Left lung (tissue), 4 donors: ENCODE measurements at regions not wholly inside any gene's neighbourhood (a gene's known extent, or its start where the extent isn't known, plus 50 kb on each side); places are given as distances from the start of the nearest gene placed in this dataset.
A peak's percentile ranks its signal among the peaks of the same experiment; 100 is the strongest.

ENCODE experiments used
- ATAC-seq: fragments of 200-7000 bp; cut with Tn5 transposase; one replicate; pipeline ENCODE4 v1.9.1; 2020; ENCODE audit warnings: moderate library complexity
- DNase-seq, 4 donors: peaks; one replicate each; pipeline ENCODE4 v3.0.0-alpha.2; 2013 to 2020
- H3K27ac ChIP-seq, 2 donors: fragments of 200-600 bp; sonication (generic) in 1 of 2; one replicate each; pipeline versions ENCODE4 v1.5.0 to v1.8.0; 2020 to 2021
- H3K27me3 ChIP-seq, 2 donors: fragments of 200-600 bp; sonication (generic) in 1 of 2; one replicate each; pipeline versions ENCODE4 v1.5.0 to v1.8.0; 2020 to 2021
- H3K36me3 ChIP-seq, 2 donors: fragments of 200-600 bp; sonication (generic) in 1 of 2; one replicate each; pipeline versions ENCODE4 v1.5.0 to v1.8.0; 2020 to 2021
- H3K4me1 ChIP-seq, 2 donors: fragments of 200-600 bp; one replicate each; pipeline ENCODE4 v1.8.0; 2021
- H3K4me3 ChIP-seq, 2 donors: fragments of 200-600 bp; sonication (generic) in 1 of 2; one replicate each; pipeline versions ENCODE4 v1.5.0 to v1.8.0; 2020 to 2021; ENCODE audit warnings: mild to moderate bottlenecking in 1 of 2
- H3K9me3 ChIP-seq, 2 donors: fragments of 200-600 bp; sonication (generic) in 1 of 2; one replicate each; pipeline versions ENCODE4 v1.5.0 to v1.8.0; 2020 to 2021
- CTCF ChIP-seq, 2 donors: fragments of 200-600 bp; sonication (generic) in 1 of 2; IDR thresholded peaks; one replicate each; pipeline versions ENCODE4 v1.5.0 to v1.8.0; 2021; ENCODE audit warnings: antibody characterized with exemption in 2 of 2
- intact Hi-C, 2 donors: fragments of 100-400 bp; cut with DNase I; formaldehyde crosslinking; loops; one replicate each; pipeline versions ENCODE4 v1.11.2 to v1.14.2; 2022
- donor health status: DM: no; HTN: yes; CAD: no.
- donor health status: DM: no; HTN: no; CAD: no.

DNA sequence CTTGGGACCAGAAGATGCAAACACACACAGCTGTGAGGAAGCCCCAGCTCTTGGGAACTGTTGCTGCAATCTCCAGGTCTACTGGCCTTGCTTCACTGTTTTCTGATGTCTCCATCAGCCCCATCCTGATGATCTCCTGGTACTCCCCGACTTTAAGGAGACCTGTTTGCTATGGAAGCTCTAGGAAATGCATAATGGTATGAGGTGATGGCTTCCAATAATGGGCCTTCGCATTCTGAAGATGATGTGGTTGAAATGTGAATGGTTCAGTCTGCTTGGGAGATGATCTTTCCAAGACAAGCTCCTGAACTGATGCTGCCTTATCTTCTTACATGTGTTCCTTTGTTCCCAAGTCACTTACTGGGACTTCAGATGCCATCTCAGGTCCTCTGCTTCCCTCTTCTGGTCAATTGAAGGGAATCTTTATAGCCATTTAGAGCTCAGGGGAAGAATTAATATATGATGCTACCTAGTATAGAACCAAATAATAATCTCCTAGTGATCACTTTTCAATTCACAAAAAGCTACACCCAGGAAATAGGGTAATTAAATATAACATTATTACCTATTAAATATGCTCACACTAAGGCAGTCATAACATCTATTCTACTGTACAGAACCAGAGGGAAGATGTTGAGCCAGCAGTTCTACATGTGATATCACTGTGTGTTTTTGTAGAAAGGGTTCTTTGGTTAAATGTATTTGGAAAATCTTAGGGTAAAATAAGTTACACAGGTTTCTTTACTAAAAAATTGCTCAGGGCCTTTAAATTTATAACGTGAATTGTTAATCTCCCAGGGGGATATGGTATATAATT is 73.9 kb upstream of the VTCN1 start:
- Histone ChIP-seq H3K9me3 (no peaks in the 10 kb centered on the region), H3K27me3 (no peaks in the 10 kb centered on the region), H3K36me3 (no peaks in the 10 kb centered on the region), H3K27ac (no peak overlapping the region), H3K4me1 (no peaks in the 10 kb centered on the region), H3K4me3 (no peak overlapping the region)
- DNase-seq, result peak in 2 of 4 donors; percentile 49 to 79
- intact Hi-C loops, result loop anchor here in 1 of 2 donors (5.0 kb wide), 1 partner anchor 217 kb away; no protein-coding TSS in a partner anchor
- peak in 1 of 2 donors; percentile 47 for TF ChIP-seq CTCF (IDR thresholded peaks at IDR 0.05)
- peak; percentile 92 for ATAC-seq

GRCh38 chr1:117278531-117278930 is 67.8 kb upstream of the VTCN1 start:
- DNase-seq (no peak), ATAC-seq (no peak)
- intact Hi-C loops, result no loop called here
- Histone ChIP-seq H3K27ac (no peak overlapping the region), H3K27me3 (no peaks in the 10 kb centered on the region), H3K9me3 (no peaks in the 10 kb centered on the region), H3K36me3 (no peaks in the 10 kb centered on the region), H3K4me1 (no peaks in the 10 kb centered on the region), H3K4me3 (no peak overlapping the region)
- no peak for TF ChIP-seq CTCF (IDR thresholded peaks at IDR 0.05)

DNA sequence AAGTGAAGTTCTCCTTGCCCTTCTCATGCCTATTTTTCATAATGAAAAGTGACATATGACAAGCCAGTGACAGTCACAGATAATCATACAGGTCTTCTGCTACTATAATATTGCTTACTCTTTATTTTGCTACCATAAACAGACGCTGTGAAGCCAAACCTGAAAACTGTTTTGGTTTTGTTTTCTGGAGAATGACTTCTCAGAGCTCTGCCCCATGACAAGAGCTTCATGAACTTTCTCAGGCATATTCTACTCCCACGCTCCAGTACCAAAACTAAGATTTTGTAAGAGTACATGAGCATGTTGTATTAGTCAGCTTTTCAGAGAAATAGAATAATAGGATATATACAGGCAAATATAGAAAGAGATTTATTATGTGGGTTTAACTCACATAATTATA is 64.3 kb upstream of the VTCN1 start:
- Histone ChIP-seq H3K4me1 (no peaks in the 10 kb centered on the region), H3K36me3 (no peaks in the 10 kb centered on the region), H3K27ac (no peak overlapping the region), H3K27me3 (no peaks in the 10 kb centered on the region), H3K4me3 (no peak overlapping the region), H3K9me3 (no peaks in the 10 kb centered on the region)
- intact Hi-C loops, result no loop called here
- no peak for TF ChIP-seq CTCF (IDR thresholded peaks at IDR 0.05)
- DNase-seq (no peak), ATAC-seq (peak; percentile 27)

- no peak for ATAC-seq
- Histone ChIP-seq H3K36me3 (no peaks in the 10 kb centered on the region), H3K4me3 (no peak overlapping the region), H3K9me3 (no peaks in the 10 kb centered on the region), H3K27me3 (no peaks in the 10 kb centered on the region), H3K27ac (no peak overlapping the region), H3K4me1 (no peaks in the 10 kb centered on the region)
- DNase-seq, result no peak
- no peak for TF ChIP-seq CTCF (IDR thresholded peaks at IDR 0.05)
- intact Hi-C loops, result no loop called here
Measured at GRCh38 chr1:117271959-117272358, 61.2 kb upstream of the VTCN1 start.

- TF ChIP-seq CTCF (IDR thresholded peaks at IDR 0.05), result no peak
- ATAC-seq (no peak), DNase-seq (no peak)
- Histone ChIP-seq H3K27me3 (no peaks in the 10 kb centered on the region), H3K4me1 (no peaks in the 10 kb centered on the region), H3K4me3 (no peak overlapping the region), H3K9me3 (no peaks in the 10 kb centered on the region), H3K36me3 (no peaks in the 10 kb centered on the region), H3K27ac (no peak overlapping the region)
- intact Hi-C loops, result no loop called here
Measured at GRCh38 chr1:117271129-117271528, 60.4 kb upstream of the VTCN1 start.
